ENCODE measurements at regions not wholly inside any gene's neighbourhood (a gene's known extent, or its start where the extent isn't known, plus 50 kb on each side); places are given as distances from the start of the nearest gene placed in this dataset.
A peak's percentile ranks its signal among the peaks of the same experiment; 100 is the strongest.

DNA sequence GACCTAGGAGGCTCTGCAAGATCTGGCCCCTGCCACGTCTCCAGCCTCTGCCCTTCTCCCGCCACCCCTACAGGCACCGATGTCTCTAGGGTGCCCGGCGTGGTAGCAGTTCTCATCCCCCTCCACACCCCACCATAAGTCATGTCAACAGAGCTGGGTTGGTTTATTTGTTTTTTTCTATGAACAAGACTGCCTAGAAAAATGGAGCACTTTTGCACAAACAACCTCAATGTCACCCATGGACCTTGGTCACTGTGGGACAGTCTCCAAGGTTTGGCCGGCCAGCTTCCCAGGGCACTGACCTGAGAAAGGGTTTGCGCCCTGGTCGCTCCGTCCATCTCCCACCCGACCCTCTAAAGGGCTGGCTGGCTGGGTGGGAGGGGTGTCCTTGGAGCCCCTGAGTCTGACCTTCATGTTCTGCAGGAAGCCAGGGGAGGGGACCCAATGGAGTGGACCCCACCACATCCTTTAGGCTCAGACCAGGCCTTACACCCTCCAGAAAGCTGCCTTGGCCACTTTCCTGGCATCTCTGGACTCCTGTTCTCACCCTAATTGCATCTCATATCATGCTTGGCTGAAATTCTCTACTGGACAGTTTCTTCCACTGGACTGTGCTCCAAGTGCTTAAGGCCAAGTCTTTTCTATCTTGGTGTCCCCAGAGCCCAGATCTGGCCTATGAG, 104.8 kb upstream of the PTPN1 start:
- Histone ChIP-seq H3K9me3 (no peaks in the 10 kb centered on the region), H3K27ac (peak overlapping the region; percentile 87 to 95), H3K4me3 (no peak overlapping the region), H3K27me3 (replicated peaks; ENCODE audit: insufficient read depth) (no peaks in the 10 kb centered on the region), H3K4me1 (ENCODE audit: control insufficient read depth in 1 of 2, low read depth in 2 of 2) (peaks cover 12 to 59% of the 10 kb centered on the region in 2 donors), H3K36me3 (no peaks in the 10 kb centered on the region)
- no peak for DNase-seq (ENCODE audit: low spot score)
- no peak for ATAC-seq (ENCODE audit: insufficient number of reproducible peaks, low FRiP score, low read depth)
- TF ChIP-seq CTCF (IDR thresholded peaks at IDR 0.05) = no peak

GRCh38 chr20:50405915-50406609, 104.1 kb upstream of the PTPN1 start:
- TF ChIP-seq CTCF (IDR thresholded peaks at IDR 0.05) = no peak
- Histone ChIP-seq H3K36me3 (no peaks in the 10 kb centered on the region), H3K27me3 (replicated peaks; ENCODE audit: insufficient read depth) (no peaks in the 10 kb centered on the region), H3K9me3 (no peaks in the 10 kb centered on the region), H3K4me1 (ENCODE audit: control insufficient read depth in 1 of 2, low read depth in 2 of 2) (peaks cover 12 to 52% of the 10 kb centered on the region in 2 donors), H3K4me3 (no peak overlapping the region), H3K27ac (peak overlapping the region; percentile 87 to 95)
- ATAC-seq (ENCODE audit: insufficient number of reproducible peaks, low FRiP score, low read depth) = no peak
- no peak for DNase-seq (ENCODE audit: low spot score)

DNA sequence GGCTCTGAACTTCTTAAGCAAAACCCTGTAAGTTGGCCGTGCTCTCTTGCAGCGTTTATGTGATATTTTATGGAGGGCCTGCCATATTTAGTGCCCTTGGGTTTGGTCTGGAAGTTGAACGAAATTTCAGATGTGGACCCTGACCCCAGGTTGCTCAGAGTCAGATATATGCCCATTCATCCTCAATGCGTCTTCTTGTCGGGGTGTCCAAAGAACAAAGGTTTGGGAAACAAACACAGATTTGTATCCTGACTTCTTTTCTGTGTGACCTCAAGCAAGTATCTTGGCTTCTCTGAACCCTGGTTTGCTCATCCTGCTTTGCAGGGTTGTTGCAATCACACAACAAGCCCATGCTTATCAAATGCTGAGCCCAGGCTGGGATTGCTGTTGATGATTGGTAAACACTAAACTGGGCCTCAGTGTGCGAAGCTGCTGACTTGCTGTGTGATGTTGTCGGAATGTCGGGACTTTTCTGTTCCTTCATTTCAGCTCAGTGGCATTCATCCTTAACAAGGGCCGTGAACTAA, 103.5 kb upstream of the PTPN1 start:
- TF ChIP-seq CTCF (IDR thresholded peaks at IDR 0.05) = no peak
- no peak for ATAC-seq (ENCODE audit: insufficient number of reproducible peaks, low FRiP score, low read depth)
- peaks cover 12 to 51% of the 10 kb centered on the region in 2 donors for H3K4me1 ChIP-seq (ENCODE audit: control insufficient read depth in 1 of 2, low read depth in 2 of 2)

DNA sequence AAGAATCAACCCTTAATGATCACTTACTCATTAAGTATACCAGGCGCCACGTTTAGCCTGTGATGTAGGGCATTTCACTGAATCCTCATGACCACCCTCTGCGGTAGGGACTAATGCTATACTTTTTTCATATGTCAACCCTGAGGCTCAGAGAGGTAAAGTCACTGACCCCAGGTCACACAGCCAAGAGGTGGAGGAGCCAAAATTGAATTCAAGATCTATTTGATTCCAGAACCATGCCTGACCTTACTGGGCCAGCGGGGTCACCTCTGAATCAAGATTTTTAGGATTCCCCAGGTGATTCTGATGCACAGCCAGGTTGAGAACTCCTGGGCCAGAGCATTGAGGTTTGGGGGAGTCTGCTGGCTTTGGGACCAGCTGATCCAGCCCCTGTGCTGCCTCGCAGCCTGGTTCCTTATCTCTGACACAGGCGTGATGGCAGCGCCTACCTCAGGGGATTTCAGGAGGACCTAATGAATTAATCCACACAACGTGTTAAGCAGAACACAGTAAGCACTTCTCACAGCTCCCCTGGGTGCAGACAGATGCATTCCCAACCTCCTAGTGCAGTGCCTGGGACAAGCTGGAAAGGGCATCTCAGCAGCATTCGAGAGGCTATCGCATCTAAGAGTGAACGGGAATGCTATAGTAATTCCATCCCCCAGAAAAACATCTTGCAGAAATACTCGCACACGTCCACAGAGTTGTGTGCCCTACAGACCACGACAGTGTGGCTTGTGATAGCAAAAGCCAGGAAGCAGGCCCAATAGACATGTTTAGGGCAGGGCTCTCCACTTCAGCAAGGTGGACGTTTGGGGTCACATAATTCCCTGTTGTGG, 101.4 kb upstream of the PTPN1 start:
- DNase-seq (ENCODE audit: low spot score) (no peak), ATAC-seq (ENCODE audit: insufficient number of reproducible peaks, low FRiP score, low read depth) (no peak)
- Histone ChIP-seq H3K4me3 (no peak overlapping the region), H3K27me3 (replicated peaks; ENCODE audit: insufficient read depth) (no peaks in the 10 kb centered on the region), H3K4me1 (ENCODE audit: control insufficient read depth in 1 of 2, low read depth in 2 of 2) (peaks cover 9 to 47% of the 10 kb centered on the region in 2 donors), H3K9me3 (no peaks in the 10 kb centered on the region), H3K36me3 (no peaks in the 10 kb centered on the region), H3K27ac (no peak overlapping the region)
- no peak for TF ChIP-seq CTCF (IDR thresholded peaks at IDR 0.05)

More for the DNA sequence above, 103.5 kb upstream of the PTPN1 start:
- no peaks in the 10 kb centered on the region for H3K27me3 ChIP-seq (replicated peaks; ENCODE audit: insufficient read depth)
- DNase-seq (ENCODE audit: low spot score) = no peak
- no peak overlapping the region for H3K27ac ChIP-seq
- H3K9me3 ChIP-seq = no peaks in the 10 kb centered on the region
- H3K4me3 ChIP-seq = no peak overlapping the region
- H3K36me3 ChIP-seq = no peaks in the 10 kb centered on the region

- Histone ChIP-seq H3K4me1 (ENCODE audit: control insufficient read depth in 1 of 2, low read depth in 2 of 2) (peaks cover 3 to 43% of the 10 kb centered on the region in 2 donors), H3K36me3 (no peaks in the 10 kb centered on the region), H3K4me3 (no peak overlapping the region), H3K27me3 (replicated peaks; ENCODE audit: insufficient read depth) (no peaks in the 10 kb centered on the region), H3K27ac (no peak overlapping the region), H3K9me3 (no peaks in the 10 kb centered on the region)
- DNase-seq (ENCODE audit: low spot score) (no peak), ATAC-seq (ENCODE audit: insufficient number of reproducible peaks, low FRiP score, low read depth) (no peak)
- TF ChIP-seq CTCF (IDR thresholded peaks at IDR 0.05) = no peak
These were observed 100.7 kb upstream of the PTPN1 start for GRCh38 chr20:50409495-50409894.
